SK-N-SH treated with all-trans-retinoic acid at 6 μM for 48 hours (cell line): ENCODE measurements at regions not wholly inside any gene's neighbourhood (a gene's known extent, or its start where the extent isn't known, plus 50 kb on each side); places are given as distances from the start of the nearest gene placed in this dataset.

Experiments used
- CSDC2 ChIP-seq: fragments of 250-450 bp; sonication (Bioruptor Pico); IDR thresholded peaks from 2 replicates; pipeline ENCODE4 v1.5.0; 2020; ENCODE audit warnings: mild to moderate bottlenecking, moderate library complexity
- ESRRG ChIP-seq: fragments of 250-450 bp; sonication (Bioruptor Pico); IDR thresholded peaks from 2 replicates; pipeline ENCODE4 v1.6.1; 2021; ENCODE audit warnings: mild to moderate bottlenecking
- ISL1 ChIP-seq: fragments of 250-450 bp; sonication (Bioruptor Pico); IDR thresholded peaks from 2 replicates; pipeline ENCODE4 v2.1.2; 2022; ENCODE audit warnings: mild to moderate bottlenecking, moderate library complexity
- ZFP3 ChIP-seq: fragments of 250-450 bp; sonication (Bioruptor Pico); IDR thresholded peaks from 2 replicates; pipeline ENCODE4 v1.5.0; 2020; ENCODE audit warnings: mild to moderate bottlenecking, moderate library complexity
- ZFP30 ChIP-seq: fragments of 450-650 bp; formaldehyde crosslinking; IDR thresholded peaks from 2 replicates; pipeline ENCODE4 v1.5.0; 2022; ENCODE audit warnings: mild to moderate bottlenecking, moderate library complexity
- ZNF70 ChIP-seq: fragments of 450-650 bp; formaldehyde crosslinking; IDR thresholded peaks from 2 replicates; pipeline ENCODE4 v1.5.0; 2020; ENCODE audit warnings: mild to moderate bottlenecking, moderate library complexity
- ZNF8 ChIP-seq: fragments of 450-650 bp; formaldehyde crosslinking; IDR thresholded peaks from 2 replicates; pipeline ENCODE4 v1.5.0; 2020; ENCODE audit warnings: mild to moderate bottlenecking, moderate library complexity
- TF ChIP-seq, protein P1 (sequence below): fragments of 250-450 bp; sonication (Bioruptor Pico); IDR thresholded peaks from 2 replicates; pipeline ENCODE4 v1.5.1; 2021; ENCODE audit warnings: mild to moderate bottlenecking, moderate library complexity
- TF ChIP-seq, protein P2 (sequence below): fragments of 250-450 bp; sonication (Bioruptor Pico); IDR thresholded peaks from 2 replicates; pipeline ENCODE4 v1.8.0; 2020; ENCODE audit warnings: mild to moderate bottlenecking, moderate library complexity, borderline replicate concordance

DNA sequence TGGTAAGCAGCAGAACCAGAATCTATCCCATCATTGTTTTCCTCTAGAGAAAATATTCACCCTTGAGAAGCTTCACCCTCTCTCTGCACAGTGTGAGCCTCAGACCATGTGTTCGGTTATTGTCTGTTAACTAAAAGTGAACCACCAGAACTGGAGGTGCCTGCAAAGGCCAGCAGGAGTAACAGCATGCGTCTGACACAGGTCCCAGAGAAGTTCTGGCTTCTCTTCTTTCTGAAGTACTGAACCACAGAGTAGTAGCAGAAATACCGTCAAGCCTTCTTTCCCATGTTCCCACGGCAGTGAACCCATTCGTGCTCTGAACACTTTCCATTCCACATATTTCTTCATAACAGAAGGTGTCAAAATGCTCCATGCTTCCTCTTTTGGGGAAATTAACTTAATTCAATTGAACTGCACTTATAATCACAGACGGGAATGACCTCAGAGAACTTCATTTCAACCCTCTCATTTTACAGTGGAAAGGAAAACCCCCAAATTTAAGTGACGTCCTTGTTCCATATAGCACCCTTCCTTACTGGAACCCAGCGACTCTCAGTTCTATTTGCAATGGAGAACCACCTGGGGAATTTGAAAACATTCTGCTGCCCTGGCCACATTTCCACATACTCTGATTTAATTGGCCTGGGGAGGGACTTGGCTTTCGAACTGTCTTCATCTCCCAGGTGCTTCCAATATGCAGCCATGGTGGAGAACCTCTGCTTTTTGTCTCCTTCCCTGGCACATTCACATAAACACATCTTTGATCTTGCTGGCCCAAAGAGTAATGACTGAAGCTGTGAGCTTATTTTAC, 519.1 kb downstream of the RNF144A start:
- no peak for TF ChIP-seq ZNF70 (CRISPR knock-in tag)
- no peak for TF ChIP-seq ZFP30 (CRISPR knock-in tag)
- TF ChIP-seq ZNF8 (CRISPR knock-in tag), result no peak
- TF ChIP-seq CSDC2, result no peak
- TF ChIP-seq, protein P1, sequence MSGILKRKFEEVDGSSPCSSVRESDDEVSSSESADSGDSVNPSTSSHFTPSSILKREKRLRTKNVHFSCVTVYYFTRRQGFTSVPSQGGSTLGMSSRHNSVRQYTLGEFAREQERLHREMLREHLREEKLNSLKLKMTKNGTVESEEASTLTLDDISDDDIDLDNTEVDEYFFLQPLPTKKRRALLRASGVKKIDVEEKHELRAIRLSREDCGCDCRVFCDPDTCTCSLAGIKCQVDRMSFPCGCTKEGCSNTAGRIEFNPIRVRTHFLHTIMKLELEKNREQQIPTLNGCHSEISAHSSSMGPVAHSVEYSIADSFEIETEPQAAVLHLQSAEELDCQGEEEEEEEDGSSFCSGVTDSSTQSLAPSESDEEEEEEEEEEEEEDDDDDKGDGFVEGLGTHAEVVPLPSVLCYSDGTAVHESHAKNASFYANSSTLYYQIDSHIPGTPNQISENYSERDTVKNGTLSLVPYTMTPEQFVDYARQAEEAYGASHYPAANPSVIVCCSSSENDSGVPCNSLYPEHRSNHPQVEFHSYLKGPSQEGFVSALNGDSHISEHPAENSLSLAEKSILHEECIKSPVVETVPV, result no peak
- TF ChIP-seq, protein P2, sequence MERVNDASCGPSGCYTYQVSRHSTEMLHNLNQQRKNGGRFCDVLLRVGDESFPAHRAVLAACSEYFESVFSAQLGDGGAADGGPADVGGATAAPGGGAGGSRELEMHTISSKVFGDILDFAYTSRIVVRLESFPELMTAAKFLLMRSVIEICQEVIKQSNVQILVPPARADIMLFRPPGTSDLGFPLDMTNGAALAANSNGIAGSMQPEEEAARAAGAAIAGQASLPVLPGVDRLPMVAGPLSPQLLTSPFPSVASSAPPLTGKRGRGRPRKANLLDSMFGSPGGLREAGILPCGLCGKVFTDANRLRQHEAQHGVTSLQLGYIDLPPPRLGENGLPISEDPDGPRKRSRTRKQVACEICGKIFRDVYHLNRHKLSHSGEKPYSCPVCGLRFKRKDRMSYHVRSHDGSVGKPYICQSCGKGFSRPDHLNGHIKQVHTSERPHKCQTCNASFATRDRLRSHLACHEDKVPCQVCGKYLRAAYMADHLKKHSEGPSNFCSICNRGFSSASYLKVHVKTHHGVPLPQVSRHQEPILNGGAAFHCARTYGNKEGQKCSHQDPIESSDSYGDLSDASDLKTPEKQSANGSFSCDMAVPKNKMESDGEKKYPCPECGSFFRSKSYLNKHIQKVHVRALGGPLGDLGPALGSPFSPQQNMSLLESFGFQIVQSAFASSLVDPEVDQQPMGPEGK (CRISPR knock-in tag), result no peak
- TF ChIP-seq ISL1 (CRISPR knock-in tag), result no peak
- no peak for TF ChIP-seq ESRRG (CRISPR knock-in tag)
- TF ChIP-seq ZFP3, result no peak
